HG03457 (cell line): ENCODE measurements at regions not wholly inside any gene's neighbourhood (a gene's known extent, or its start where the extent isn't known, plus 50 kb on each side); places are given as distances from the start of the nearest gene placed in this dataset.

Experiments used
- ATAC-seq: cut with Tn5 transposase; IDR thresholded peaks from one replicate; pipeline ENCODE4 v1.9.1; 2021; ENCODE audit warnings: moderate number of reproducible peaks; ENCODE audit not compliant: unreplicated experiment

DNA sequence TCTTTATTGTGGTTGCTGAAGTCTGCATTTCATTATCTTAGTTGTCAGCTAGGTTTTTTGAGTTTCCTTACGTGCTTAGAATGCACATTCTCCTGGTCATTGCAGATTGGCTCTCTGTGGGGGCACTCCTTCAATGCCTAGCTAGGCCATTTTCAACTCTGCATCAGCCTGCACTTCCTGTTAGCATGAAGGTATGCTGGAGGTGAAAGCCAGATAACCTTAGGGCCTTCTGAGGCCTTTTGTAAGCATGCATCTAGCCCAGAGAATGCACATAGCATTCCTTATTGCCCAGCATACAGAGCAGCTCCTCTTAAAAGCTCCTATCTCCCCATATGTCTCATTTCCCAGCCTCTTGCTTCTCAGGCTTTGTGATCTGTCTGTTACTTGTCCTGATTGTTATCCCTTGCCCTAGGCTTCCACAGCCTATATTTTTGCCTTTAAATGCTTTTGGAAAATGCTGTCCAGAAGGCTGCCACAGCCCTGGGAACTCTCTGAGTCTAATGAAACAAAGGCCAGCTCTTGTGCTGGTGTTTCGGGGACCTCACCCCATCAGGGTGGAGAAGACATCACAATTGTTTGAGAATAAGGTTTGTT, 108.1 kb upstream of the IGFBP3 start:
- ATAC-seq: no peak

DNA sequence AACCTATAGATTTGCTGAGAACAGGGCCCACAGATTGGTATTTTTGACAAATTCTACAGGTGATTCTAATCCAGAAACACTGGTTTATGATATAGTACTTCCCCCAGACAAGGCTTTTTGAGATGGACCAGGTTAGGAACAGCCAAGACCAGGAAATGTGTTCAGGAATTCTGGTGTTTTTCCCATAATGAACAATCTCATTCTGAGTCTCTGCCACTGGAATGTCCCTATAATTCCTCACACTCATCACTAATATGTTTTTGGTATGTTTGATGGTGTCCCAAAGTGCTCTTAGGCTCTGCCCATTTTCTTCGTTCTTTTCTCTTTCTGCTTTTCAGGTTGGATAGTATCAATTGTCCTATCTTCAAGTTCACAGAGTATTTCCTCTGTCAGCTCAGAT, 107.2 kb upstream of the IGFBP3 start:
- ATAC-seq: no peak

DNA sequence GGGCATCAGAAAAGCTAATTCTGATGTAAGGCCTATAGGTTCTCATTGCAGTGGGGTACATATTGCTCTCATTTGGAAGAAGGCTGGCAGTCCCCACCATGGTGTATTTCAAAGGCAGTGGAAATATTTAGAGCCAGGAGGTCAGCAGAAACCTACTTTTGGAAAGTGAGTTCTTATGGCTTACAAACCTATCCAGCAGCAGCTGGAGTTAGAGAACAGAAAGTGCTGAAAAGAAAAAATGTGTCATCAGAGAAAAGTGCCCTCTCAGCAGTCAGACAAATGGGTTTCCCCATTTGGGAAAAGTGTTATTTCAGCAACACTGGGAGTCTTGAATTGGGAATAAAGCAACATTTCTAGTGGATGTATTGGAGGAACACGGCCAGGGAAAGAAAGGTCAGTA, 105.7 kb upstream of the IGFBP3 start:
- ATAC-seq: no peak

DNA sequence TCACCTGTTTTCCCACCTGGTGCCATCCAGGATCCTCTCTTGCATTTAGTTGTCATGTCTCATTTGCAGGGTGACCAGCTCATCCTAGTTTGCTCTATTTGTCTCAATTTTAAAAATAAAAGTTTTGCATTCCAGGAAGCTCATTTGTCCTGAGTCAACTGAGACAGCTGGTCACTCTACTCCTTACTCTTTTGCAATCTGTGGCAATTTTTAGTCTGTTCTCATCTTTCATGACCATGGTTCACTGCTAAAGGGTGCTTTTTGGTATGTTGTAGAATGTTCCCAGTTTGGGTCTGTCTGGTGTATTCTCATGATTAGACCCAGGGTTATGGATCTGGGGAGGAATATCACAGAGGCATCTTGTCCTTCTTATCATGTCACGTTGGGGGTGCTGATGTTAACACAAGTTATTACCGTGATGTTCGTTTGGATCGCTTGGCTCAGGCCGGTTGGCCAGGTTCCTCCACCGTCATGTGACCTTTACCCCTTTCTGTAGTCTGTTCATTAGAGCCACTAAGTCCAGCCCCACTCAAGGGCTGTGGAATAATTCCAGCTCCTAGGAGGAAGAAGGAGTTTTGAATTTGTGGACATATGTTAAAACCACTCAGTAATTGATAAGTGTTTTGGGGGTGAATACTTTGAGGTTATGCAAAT, 103.3 kb upstream of the IGFBP3 start:
- no peak for ATAC-seq

DNA sequence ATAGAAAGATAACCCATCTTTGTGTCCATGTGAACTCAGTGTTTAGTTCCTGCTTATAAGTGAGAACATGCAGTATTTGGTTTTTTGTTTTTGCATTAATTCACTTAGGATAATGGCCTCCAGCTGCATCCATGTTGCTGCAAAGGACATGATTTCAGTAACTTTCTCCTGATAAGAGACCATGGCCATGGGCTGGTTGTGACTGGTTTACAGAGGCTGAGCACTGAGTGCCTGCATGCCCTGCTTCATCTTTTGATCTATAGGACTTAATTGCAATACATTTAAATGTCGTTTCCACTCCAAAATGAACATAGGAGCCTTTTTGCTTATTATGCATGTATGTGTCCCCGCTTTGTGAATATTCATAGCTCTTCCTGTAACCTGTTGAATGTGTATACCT, 101.3 kb upstream of the IGFBP3 start:
- ATAC-seq: no peak

DNA sequence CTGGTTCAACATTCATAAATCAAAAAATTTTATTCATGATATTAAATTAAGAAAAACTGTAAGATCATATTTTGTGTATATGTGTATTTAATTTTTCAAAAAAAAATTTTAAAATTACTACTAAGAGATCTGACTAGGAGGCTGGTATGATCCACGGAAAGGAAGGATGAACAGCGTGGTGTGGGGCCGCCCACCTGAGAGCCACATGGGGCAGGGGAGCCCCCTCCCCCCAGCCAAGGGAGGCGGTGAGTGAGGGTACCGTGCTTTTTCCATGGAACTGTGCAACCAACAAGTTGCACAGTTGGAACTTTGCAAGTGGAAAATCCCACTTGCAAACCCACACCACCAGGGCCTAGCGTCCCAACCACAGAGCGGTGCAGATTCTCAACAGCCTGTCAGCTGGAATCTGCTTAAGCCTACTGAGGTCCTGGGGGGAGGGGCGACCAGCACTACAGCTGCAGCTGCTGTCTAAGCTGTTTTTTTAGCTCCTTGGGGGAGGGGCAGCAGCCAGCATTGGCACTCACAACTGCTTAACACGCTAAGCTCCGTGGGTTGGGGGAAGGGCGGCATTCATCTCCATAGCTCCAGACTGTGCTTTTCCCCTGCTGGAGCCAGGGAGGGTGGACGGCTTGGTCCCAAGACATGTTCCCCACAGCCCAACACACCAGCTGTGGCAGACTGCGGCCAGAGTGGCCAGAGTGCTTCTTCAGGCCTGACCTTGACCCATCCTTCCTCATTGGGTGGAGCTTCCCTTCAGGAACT, 94.2 kb upstream of the IGFBP3 start:
- ATAC-seq: no peak

DNA sequence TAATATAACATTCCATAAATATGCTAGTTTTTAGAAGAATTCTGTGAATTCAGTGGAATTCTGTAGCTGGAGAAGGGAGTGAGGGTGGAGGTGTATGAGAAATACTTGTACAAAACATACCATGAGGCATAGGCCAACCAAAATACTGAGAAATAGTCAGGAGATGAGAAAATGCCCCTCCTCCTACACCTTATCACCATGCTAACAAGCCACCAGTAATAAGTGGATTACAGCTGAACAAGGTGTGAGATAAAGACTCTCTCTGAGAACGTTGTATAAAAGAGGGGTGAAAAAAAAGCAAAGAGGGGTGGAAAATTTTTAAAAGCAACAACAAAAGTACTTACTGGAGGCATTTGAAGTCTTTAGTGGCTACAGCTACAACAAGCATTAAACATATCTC, 90.4 kb upstream of the IGFBP3 start:
- ATAC-seq: no peak

DNA sequence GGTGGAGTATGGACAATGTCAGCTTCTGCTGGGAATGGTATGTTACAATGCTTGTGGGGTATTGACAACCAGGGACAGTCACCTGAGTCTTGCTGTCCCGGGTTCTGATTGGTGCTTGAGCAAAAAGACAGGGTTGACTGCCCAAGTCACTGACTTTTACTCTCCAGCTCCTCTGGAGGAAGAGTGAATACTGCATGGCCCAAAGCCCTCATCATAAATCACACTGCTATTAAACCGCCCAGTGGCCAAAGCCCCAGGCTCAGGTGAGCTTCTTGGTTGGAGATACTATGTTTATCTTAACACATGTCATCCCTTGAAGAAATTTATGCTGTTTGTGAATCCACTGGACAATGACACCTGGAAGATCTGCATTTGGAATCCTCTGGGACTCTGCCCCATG, 90.0 kb upstream of the IGFBP3 start:
- ATAC-seq: no peak

DNA sequence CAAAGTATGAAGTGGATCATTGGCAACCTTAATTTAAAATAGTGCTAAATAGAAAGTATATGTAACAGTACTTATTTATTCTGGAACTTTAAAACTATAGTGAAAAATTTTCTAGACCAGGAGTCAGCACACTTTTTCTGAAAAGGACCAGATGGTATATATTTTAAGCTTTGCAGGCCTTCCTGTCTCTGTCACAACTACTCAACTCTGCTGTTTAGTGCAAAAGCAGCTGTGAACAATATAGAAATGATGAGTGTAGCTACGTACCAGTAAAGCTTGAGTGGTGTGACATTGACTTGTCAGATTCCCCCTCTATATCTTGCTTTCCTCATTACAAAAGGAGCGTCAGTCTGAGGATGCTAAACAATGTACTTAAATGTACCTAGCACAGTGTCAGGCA, 88.1 kb upstream of the IGFBP3 start:
- ATAC-seq: no peak

DNA sequence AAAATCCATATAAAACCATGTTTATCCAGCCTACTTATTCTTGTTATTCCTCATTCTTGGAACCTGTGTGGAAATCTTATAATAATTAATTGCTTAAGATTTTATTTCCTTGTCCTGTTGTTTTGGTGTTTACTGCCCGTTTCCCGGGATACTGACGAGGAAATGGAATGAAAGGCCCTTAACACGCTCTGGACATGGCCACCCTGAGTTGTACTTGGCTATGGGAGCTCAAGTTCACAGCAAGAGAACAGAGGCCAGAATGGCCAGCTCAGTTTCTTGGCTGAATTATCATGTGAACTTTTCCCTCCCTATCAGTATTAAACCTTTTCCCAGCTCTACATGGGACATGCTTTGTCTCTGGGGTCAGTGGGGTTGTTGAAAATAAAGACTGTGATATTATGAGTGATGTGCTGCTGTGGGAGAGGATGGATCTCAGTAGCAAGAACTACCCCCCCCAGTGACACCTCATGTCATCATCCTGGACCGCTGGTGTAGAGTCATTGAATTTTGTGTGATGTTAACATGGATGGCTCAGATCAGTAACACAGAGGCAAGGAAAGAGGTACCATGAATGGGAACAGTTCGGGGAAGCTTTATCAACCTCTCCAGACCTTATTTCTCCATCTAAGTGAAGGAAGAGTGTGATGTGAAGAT, 87.0 kb upstream of the IGFBP3 start:
- ATAC-seq: no peak

DNA sequence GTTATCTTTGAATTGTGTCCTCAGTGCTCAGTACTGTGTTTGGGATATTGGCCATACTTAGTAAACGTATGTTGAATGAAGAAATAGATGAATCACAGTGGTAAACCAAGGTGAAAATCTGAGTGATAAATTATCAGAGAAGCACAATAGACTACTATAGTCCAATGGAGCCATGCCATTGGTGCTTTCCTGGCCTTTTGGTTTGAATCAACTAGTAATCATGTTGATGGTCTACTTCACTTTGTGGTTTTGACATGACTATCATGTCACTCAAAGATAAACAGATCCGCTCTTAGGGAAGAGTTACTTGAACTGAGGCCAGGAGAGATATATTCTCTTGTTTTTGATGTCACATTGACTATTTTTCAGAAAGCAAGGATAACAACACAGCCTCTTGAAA, 86.1 kb upstream of the IGFBP3 start:
- no peak for ATAC-seq

DNA sequence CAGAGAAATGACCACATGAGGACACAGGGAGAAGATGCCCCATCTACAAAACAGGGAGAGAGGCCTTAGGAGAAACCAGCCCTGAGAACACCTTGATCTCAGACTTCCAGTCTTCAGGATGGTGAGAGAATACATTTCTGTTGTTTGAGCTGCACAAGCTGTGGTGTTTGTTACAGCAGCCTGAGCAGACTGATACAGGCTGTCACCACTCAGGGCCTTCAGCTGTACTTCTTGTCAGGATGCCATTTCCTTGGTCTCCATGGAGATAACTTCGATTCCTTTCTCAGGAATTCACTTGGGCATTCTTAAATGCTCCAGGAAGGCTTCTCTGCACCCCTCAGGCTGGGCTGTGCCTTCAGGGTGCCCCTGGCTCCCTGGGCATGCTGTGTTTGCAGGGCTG, 85.7 kb upstream of the IGFBP3 start:
- ATAC-seq: no peak

DNA sequence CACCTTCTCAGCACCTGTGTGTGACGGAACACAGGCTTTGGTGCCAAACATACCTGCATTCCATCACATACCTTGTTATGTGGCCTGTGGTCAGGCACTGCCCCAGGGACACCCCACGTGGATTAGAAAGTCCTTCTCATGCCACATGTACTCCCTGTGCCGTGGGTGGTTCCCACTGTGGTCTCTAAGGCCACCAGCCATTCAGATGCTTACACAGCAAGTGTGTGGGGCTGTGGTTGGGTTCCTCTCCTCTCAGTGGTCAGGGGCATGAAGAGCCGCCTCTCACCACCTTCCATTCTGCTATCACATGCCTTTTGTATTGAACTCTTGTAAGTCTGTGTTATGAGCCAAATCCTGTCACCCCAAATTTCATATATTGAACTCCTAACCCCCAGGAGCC, 85.1 kb upstream of the IGFBP3 start:
- no peak for ATAC-seq

DNA sequence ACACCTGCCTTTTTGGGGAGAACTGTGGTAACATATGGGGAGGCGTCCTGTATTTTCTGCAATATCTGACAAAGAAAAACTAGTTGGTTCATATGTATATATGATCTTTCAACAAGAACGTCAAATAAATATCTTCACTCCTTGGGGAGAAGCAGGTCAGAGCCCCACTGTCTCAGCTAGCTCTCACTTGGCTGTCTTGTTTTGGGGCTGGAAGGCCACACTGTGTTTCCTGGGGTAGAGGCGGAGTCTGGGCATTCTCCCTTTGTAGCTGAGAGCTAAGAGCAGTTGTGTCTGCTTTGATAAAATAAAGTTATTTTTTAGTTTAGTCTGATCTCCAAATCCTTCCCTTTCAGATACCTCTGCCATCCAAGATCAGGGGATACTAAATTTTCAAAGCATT, 83.9 kb upstream of the IGFBP3 start:
- ATAC-seq: no peak

DNA sequence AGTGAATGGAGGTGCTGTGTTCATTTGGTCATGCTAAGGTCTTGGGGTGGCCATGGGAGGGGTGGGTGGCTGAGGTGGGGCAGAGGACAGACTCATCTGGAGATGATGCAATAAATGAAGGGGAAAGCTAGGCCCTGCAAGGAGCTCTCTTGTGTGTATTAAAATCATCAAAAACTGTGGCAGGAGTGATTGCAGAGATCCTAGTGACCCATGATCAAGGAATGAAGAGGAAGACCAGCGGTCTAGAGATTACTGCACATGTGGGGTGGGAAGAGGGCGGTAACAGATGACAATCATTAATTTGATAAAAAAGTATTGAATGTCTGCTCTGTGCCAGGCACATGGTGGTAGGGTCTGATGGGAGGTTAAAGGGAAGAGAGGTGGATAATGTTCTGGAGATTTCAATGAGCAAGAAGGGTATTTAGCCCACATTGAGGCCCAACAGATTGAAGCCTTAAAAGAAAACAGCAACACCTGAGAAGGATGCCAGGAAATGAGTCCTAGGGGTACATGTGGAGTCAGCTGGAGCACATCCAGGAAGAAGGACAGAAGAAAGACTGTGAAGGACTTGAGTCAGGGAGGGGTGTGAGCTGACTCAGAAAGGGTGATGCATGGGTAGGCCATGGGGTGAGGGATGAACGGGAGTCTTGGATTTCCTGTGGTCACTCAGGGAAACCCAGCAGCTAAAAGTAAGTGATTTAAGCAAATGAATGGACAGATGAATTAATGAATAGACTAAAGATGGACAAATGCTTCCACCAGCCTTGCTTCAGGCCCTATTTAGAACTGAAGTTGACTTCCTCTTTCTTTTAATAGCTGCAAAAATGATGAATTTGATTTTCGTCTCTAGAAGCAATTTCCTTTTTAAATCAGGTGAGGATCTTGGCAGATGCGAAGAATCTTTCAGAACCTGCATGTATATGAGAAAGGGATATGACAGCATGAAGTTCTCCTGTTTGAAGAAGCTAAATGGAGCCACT, 83.1 kb upstream of the IGFBP3 start:
- ATAC-seq: no peak

DNA sequence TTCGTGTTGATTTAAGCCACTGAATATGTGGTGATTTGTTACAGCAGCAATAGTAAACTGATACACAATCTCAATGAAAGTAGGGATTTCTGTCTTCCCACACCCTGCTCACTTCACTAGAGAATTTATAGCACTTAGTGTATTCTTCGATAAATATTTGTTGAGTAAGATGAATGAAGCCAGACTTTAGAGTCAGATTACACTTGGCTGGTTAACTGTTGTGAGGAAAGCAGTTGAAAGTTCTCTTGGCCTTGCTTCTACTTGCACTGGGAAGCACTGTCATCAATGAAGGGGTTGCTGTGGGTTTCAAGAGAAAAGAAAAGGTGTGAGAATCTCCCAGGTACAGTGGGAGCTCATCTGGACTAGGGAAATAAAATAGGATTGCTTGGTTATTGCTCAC, 82.1 kb upstream of the IGFBP3 start:
- no peak for ATAC-seq

DNA sequence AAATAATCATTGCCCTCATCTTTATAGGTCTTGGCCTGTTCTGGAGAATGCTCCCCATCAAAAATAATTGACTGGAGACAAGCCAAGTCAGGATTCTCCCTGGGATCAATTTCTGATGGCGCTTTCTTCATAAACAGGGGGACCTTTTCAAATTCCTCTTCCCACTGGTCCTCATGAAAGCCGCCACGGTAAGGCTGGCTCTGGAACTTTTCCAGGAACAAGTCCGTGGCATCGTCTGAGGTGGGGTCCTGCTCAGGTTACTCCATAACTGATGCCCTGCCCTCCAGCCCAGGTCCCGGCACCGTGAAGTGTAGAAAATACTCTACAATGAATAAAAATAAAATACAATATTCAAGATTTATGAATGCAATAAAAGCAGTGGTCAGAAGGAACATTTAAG, 79.4 kb upstream of the IGFBP3 start:
- ATAC-seq: no peak

DNA sequence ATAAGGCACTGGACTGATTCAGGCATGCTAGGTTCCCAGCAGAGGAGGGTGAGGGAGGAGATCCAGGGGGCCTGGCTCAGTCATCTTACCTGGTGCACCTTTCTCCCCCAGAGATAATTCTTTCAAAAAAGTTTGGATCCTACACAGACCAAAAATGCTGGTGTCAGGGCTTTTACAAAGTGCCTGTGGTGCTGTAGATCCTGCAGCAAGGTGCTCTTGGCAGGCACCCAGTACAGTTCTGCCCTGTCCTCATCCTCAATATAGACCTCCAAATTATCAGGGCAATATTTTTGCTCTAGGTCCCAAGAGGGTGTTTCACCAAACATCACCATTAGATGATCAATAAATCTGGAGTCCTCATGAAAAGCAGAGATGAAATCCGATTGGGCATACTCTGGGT, 78.5 kb upstream of the IGFBP3 start:
- ATAC-seq: no peak

DNA sequence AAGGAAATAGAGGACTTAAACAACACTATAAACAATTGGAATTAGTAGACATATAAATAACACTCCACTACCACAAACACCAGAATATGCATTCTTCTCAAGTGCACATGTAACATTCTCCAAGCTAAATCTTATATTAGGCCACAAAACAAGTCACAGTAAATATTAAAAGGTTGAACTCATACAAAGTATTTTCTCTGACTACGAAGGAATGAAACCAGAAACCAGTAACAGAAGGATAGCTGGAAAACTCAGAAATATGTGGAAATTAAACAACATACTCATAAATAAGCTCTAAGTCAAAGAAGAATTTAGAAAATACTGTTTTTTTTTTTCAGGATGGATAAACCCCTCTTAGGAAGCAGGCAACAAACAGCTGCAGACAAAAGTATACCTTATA, 77.4 kb upstream of the IGFBP3 start:
- ATAC-seq: no peak

DNA sequence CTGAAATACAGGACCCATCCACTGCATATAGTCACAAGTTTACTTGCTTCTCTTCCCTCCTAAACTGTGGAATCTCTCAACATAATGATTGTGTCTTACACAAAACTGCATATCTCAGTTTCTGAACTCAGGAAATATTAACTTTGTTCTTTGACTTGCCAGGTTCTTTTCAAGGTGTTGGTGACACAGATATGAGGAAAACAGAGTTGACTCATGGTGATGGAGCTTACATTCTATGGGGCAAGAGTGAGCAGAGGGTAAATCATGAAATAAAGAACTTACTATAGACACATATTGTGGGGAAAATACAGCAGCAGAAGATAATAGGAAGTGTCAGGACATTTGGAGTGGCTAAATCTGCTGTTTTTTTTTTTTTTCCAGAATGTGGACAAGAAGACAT, 72.5 kb upstream of the IGFBP3 start:
- ATAC-seq: no peak

DNA sequence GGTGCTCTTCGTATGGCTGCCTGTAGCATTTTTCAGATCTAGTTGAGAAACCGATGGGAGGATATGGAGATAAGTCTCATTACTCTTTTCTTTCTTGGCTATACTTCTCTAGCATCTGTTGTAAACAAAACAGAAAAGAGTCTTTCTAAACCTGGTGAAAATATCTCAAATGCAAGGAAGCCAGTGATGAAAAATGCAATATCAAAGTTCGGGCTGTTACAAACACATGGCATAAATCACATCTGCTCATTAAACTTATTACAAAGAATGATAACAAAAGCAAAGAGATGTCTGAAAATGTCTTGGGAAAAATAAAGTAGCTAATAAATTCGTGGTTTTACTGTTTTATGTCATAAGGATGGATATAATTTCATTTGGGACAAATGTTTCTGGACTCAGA, 71.8 kb upstream of the IGFBP3 start:
- ATAC-seq: no peak
